Suppressor macrophage treated with lipopolysaccharide for 4 hours (primary cell): ENCODE measurements at regions not wholly inside any gene's neighbourhood (a gene's known extent, or its start where the extent isn't known, plus 50 kb on each side); places are given as distances from the start of the nearest gene placed in this dataset.
A peak's percentile ranks its signal among the peaks of the same experiment; 100 is the strongest.
"Not testable (repeated sequence)": the region's sequence is repeated elsewhere in the genome, so short reads cannot be mapped to it uniquely, and the experiment has no call there.

Experiments
- DNase-seq: peaks from one replicate; pipeline ENCODE4 v3.0.0-alpha.2; 2020

- DNase-seq = no peak
These were observed 50.2 kb downstream of the SMIM38 start for GRCh38 chr11:69205743-69206612.

- DNase-seq = not testable (repeated sequence)
These were observed 50.9 kb downstream of the SMIM38 start for GRCh38 chr11:69206613-69206965.

DNA sequence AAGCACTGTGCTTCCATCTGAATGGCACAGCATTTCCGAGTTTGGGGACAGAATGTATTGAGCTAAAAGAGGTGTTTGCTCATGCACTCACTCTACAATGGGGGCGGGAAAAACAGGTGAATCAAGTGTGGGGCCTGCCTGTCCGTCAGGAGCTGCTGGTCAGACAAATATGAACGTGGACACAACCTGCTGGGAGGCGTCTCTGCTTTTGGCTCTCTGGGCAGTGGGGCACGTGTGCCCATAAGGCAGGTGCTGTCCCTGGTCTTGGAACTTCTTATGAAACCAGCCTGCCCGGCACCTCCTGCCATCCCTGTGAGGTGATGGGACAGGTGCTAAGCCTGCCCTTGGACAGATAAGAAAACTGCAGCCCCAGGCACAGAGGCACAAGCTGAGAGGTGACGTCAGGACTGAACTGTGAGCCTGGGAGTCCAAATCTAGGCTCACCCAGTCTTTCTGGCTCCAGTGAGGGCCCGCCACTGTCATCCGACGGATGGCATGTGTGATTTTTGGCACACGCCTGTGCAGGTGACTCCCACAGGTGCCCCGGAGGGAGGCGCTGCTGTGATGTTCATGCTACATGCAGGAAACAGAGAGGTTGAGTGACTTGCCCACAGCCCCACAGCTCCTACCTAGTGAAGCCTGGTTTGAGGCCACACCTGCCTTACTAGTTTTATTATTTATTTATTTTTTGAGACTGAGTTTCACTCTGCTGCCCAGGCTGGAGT lies 51.6 kb downstream of the SMIM38 start:
- no peak for DNase-seq

- no peak for DNase-seq
These were observed 52.7 kb downstream of the SMIM38 start for GRCh38 chr11:69208190-69209037.

GRCh38 chr11:69209038-69209350 lies 53.3 kb downstream of the SMIM38 start:
- no peak for DNase-seq

GRCh38 chr11:69209421-69210309 lies 53.9 kb downstream of the SMIM38 start:
- peak; percentile 41 for DNase-seq

GRCh38 chr11:69210310-69211035 lies 54.7 kb downstream of the SMIM38 start:
- DNase-seq = peak; percentile 90

DNA sequence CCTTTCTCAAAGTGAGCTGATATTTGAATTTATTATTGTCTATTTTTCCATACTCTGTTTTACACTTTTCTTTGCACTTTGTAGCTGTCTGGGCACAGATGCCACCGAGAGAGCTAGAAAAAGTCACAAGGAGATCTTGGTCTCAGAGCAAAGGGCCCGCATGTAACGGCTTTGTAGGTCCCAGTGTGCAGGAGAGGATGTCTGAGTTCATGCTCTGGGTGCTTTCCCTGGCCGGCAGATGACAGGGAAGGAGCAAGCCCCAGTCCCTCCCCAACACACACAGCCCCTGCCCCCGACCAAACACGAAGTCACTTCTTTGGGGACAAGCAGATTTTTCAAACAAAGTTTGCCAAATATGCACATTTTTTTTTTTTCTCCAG lies 55.8 kb downstream of the SMIM38 start:
- peak; percentile 11 for DNase-seq

GRCh38 chr11:69211920-69212797 lies 56.4 kb downstream of the SMIM38 start:
- no peak for DNase-seq

DNA sequence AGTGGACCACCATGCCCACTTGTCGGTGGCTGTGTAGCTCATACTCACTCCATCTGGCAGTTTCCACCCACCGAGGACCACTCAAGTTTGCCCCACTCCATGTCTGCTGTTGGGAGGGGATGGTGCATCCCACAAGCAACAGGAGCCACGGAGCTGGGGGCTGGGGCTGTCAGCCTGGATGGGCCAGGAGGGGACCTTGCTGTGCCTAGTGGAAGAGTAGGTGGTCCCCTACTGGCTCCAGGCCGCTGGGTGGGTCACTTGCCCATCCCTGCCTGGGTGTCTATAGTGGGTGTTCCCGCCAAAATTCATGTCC lies 57.0 kb downstream of the SMIM38 start:
- DNase-seq = no peak

DNA sequence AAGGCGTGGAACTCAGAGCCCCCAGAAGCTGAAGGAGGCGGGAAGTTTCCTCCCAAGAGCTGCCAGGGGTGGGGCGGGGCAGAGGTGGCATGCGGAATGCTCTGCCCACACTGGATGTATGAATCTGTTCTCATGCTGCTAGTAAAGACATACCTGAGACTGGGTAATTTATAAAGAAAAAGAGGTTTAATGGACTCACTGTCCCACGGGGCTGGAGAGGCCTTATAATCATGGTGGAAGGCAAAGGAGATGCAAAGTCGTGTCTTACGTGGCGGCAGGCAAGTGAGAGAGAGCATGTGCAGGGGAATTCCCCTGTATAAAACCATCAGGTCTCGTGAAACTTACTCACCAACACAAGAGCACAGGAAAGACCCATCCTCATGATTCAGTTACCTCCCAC lies 57.6 kb downstream of the SMIM38 start:
- DNase-seq = peak; percentile 37

- DNase-seq = no peak
These were observed 58.2 kb downstream of the SMIM38 start for GRCh38 chr11:69213964-69214363.

GRCh38 chr11:69215216-69215615 lies 59.5 kb downstream of the SMIM38 start:
- DNase-seq = no peak

DNA sequence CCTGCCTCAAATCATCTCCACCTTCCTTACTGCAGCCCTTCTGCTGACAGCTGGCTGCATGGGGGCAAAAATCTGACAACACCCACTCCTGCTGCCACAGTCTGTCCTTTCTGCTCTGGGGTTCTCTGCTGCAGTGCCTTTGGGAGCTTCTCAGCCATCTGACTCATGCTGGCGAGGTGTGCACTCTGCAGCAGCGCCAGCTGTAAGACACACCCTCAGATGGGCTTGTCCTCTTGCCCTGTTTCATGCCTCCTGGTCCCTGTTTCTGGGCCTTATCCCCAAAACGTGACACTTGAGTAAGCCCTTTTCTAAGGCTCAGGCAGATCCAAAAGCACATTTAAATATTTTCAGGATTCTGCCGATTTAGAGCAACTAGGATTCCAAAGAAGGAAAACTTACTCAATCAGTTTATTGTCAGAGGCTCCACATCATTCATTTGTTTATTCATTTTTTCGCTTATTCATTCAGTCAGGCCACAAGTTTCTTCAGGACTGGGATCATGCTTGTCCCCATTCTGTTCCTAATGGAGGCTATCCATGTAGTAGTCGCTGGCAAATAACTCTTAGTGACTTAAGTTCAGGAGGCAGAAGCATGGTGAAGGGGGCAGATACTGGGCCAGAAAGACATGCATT lies 60.2 kb downstream of the SMIM38 start:
- no peak for DNase-seq

GRCh38 chr11:69216647-69217051 lies 60.9 kb downstream of the SMIM38 start:
- no peak for DNase-seq

DNA sequence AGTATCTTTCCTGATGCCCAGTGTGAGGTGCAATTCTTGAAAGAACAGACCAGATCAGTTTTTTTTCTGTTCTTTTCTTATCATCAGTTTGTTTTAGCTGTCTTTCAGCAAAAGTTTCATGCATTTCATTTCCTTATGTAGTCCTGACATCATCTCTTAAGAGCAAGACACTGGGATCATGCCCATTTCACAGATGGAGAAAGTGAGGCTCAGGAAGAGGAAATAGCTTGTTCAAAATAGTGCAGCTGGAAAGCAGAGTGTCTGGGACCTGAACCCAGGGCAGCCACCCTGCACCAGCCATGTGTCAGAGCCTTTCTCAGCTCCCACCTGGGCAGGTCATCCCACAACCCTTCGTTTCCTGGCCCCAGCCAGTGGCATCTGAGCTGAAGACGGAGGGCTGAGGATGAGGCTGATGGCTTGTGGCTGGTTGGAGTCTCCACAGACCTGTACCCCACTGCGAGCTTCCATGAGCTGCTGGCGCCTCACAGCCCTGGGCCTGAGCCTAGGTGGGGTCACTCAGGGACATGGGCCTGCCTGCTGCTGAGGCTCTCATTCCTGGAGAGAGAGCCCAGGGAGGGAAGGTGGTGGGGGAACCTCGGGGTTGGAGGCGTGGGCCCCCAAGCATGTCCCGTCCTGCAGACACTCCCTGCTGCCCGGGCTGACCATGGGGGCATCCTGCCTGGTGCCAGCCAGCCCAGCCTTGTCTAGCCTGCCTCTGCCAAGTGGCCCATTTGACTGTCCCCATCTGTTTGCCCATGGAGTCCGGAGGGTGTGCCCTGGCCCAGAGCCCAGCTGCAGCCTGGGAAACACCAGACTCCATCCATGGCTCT lies 61.8 kb downstream of the SMIM38 start:
- DNase-seq = no peak

DNA sequence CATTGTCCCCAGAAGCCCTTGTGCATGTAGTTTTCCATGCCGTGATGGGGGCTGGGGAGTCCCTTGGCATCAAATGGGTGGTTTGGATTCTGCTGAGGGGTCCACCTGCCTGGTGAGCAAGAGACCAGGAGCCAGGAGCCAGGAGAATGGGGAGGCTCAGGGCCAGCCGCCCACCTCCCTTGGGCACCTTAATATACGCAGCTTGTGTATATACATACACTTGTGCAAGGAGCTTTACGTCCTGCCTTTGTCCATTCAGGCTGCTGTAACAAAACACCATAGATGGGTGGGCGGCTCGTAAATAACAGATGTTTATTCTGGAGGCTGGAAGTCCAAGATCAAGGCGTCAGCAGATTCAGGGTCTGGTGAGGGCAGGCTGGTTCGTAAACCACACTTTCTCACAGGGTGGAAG lies 62.5 kb downstream of the SMIM38 start:
- DNase-seq = no peak

- DNase-seq = no peak
These were observed 63.4 kb downstream of the SMIM38 start for GRCh38 chr11:69218946-69219720.

DNA sequence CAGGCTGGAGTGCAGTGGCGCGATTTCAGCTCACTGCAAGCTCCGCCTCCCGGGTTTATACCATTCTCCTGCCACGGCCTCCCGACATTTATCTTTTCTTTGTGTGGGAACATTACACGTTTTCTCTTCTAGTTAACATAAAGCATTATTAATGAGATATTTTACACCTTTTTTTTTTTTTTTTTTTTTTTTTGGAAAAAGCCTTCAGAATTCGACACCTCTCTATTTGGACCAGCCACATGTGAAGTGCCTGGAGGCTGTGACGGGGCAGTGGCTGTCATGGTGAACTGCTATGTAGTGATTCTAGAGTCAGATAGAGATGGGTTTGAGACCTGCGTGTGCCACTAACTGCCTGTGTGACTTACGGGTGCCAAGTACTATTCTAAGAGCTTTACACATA lies 64.3 kb downstream of the SMIM38 start:
- no peak for DNase-seq
